Activated CD8-positive, alpha-beta memory T cell treated with anti-CD3 and anti-CD28 coated beads, Interleukin-2, amount 10 ng/mL, durations not matched to agents 7 days and 5 days (primary cell): ENCODE measurements at regions not wholly inside any gene's neighbourhood (a gene's known extent, or its start where the extent isn't known, plus 50 kb on each side); places are given as distances from the start of the nearest gene placed in this dataset.

ENCODE experiments used
- ATAC-seq: fragments of 150-1000 bp; cut with Tn5 transposase; one replicate; pipeline ENCODE4 v1.10.0; 2021; ENCODE audit warnings: moderate library complexity
- CTCF ChIA-PET: fragments of 350-600 bp; sonication (Branson Sonifier 250); formaldehyde crosslinking; loops from one replicate; lab custom pipeline; 2021; ENCODE audit warnings: antibody characterized with exemption; lab: Charles Lee
- DNase-seq: peaks from one replicate; pipeline ENCODE4 v3.0.0-alpha.2; 2020
- H3K27ac Mint-ChIP-seq: one replicate; pipeline ENCODE4 v1.8.0; 2021; ENCODE audit warnings: mild to moderate bottlenecking, mixed read lengths
- H3K27me3 Mint-ChIP-seq: one replicate; pipeline ENCODE4 v1.8.0; 2021; ENCODE audit warnings: mixed read lengths
- H3K36me3 Mint-ChIP-seq: one replicate; pipeline ENCODE4 v1.8.0; 2021; ENCODE audit warnings: mild to moderate bottlenecking, mixed read lengths
- H3K4me1 Mint-ChIP-seq: one replicate; pipeline ENCODE4 v1.8.0; 2021; ENCODE audit warnings: mixed read lengths
- H3K4me3 Mint-ChIP-seq: one replicate; pipeline ENCODE4 v1.8.0; 2021; ENCODE audit warnings: mild to moderate bottlenecking, moderate library complexity, mixed read lengths
- H3K9me3 Mint-ChIP-seq: one replicate; pipeline ENCODE4 v1.8.0; 2022; ENCODE audit warnings: low read depth, mixed read lengths

GRCh38 chr2:71791501-71792135, 338.3 kb downstream of the DYSF start:
- no peaks in the 10 kb centered on the region for H3K36me3 Mint-ChIP-seq

GRCh38 chr2:71791061-71791450, 337.7 kb downstream of the DYSF start:
- H3K9me3 Mint-ChIP-seq, result no peaks in the 10 kb centered on the region
- H3K27me3 Mint-ChIP-seq, result no peaks in the 10 kb centered on the region
- no peak for ATAC-seq
- H3K27ac Mint-ChIP-seq, result no peak overlapping the region
- no peak overlapping the region for H3K4me3 Mint-ChIP-seq
- no peak for DNase-seq
- H3K4me1 Mint-ChIP-seq, result no peaks in the 10 kb centered on the region
- CTCF ChIA-PET, result interaction anchor here (1.2 kb wide), 1 partner anchor 242 kb away, joined by 4 read pairs; no protein-coding TSS in a partner anchor
- H3K36me3 Mint-ChIP-seq, result no peaks in the 10 kb centered on the region

More at GRCh38 chr2:71791501-71792135, 338.3 kb downstream of the DYSF start:
- DNase-seq, result no peak
- no peak overlapping the region for H3K27ac Mint-ChIP-seq
- ATAC-seq, result no peak
- no peak overlapping the region for H3K4me3 Mint-ChIP-seq
- H3K9me3 Mint-ChIP-seq, result no peaks in the 10 kb centered on the region
- CTCF ChIA-PET, result interaction anchor here (1.2 kb wide), 1 partner anchor 243 kb away, joined by 4 read pairs; no protein-coding TSS in a partner anchor
- no peaks in the 10 kb centered on the region for H3K27me3 Mint-ChIP-seq
- H3K4me1 Mint-ChIP-seq, result no peaks in the 10 kb centered on the region

GRCh38 chr2:71790226-71791060, 337.1 kb downstream of the DYSF start:
- ATAC-seq, result no peak
- no peak overlapping the region for H3K4me3 Mint-ChIP-seq
- H3K9me3 Mint-ChIP-seq, result no peaks in the 10 kb centered on the region
- no peaks in the 10 kb centered on the region for H3K27me3 Mint-ChIP-seq
- DNase-seq, result no peak
- H3K4me1 Mint-ChIP-seq, result no peaks in the 10 kb centered on the region
- CTCF ChIA-PET, result interaction anchor here (1.2 kb wide), 1 partner anchor 242 kb away, joined by 4 read pairs; no protein-coding TSS in a partner anchor
- H3K36me3 Mint-ChIP-seq, result no peaks in the 10 kb centered on the region
- H3K27ac Mint-ChIP-seq, result no peak overlapping the region

- no peaks in the 10 kb centered on the region for H3K27me3 Mint-ChIP-seq
- DNase-seq, result no peak
- H3K9me3 Mint-ChIP-seq, result no peaks in the 10 kb centered on the region
- CTCF ChIA-PET, result no interaction called here
- H3K27ac Mint-ChIP-seq, result no peak overlapping the region
- H3K4me3 Mint-ChIP-seq, result no peak overlapping the region
- no peak for ATAC-seq
- H3K36me3 Mint-ChIP-seq, result no peaks in the 10 kb centered on the region
- no peaks in the 10 kb centered on the region for H3K4me1 Mint-ChIP-seq
These were observed 336.3 kb downstream of the DYSF start for GRCh38 chr2:71789556-71790204.

- H3K4me3 Mint-ChIP-seq, result no peak overlapping the region
- H3K9me3 Mint-ChIP-seq, result no peaks in the 10 kb centered on the region
- H3K4me1 Mint-ChIP-seq, result no peaks in the 10 kb centered on the region
- H3K27me3 Mint-ChIP-seq, result no peaks in the 10 kb centered on the region
- no peak overlapping the region for H3K27ac Mint-ChIP-seq
- no peak for ATAC-seq
- no peaks in the 10 kb centered on the region for H3K36me3 Mint-ChIP-seq
- no peak for DNase-seq
- CTCF ChIA-PET, result no interaction called here
These were observed 335.4 kb downstream of the DYSF start for GRCh38 chr2:71788601-71789240.

- ATAC-seq, result no peak
- no peaks in the 10 kb centered on the region for H3K9me3 Mint-ChIP-seq
- CTCF ChIA-PET, result no interaction called here
These were observed 334.8 kb downstream of the DYSF start for GRCh38 chr2:71788186-71788525.

GRCh38 chr2:71787476-71788185, 334.3 kb downstream of the DYSF start:
- DNase-seq (no peak), ATAC-seq (no peak)
- Mint-ChIP-seq H3K27me3 (no peaks in the 10 kb centered on the region), H3K4me3 (no peak overlapping the region), H3K27ac (no peak overlapping the region), H3K9me3 (no peaks in the 10 kb centered on the region), H3K36me3 (no peaks in the 10 kb centered on the region), H3K4me1 (no peaks in the 10 kb centered on the region)
- CTCF ChIA-PET, result interaction anchor here (0.7 kb wide), 1 partner anchor 10 kb away, joined by 3 read pairs; no protein-coding TSS in a partner anchor

More at GRCh38 chr2:71788186-71788525, 334.8 kb downstream of the DYSF start:
- no peak overlapping the region for H3K27ac Mint-ChIP-seq
- H3K4me3 Mint-ChIP-seq, result no peak overlapping the region
- H3K4me1 Mint-ChIP-seq, result no peaks in the 10 kb centered on the region
- no peaks in the 10 kb centered on the region for H3K36me3 Mint-ChIP-seq
- no peak for DNase-seq
- H3K27me3 Mint-ChIP-seq, result no peaks in the 10 kb centered on the region

- Mint-ChIP-seq H3K9me3 (no peaks in the 10 kb centered on the region), H3K27ac (no peak overlapping the region), H3K4me3 (no peak overlapping the region), H3K36me3 (no peaks in the 10 kb centered on the region), H3K4me1 (no peaks in the 10 kb centered on the region), H3K27me3 (no peaks in the 10 kb centered on the region)
- CTCF ChIA-PET, result interaction anchor here (0.7 kb wide), 1 partner anchor 11 kb away, joined by 3 read pairs; no protein-coding TSS in a partner anchor
- ATAC-seq (no peak), DNase-seq (no peak)
These were observed 333.7 kb downstream of the DYSF start for GRCh38 chr2:71787108-71787415.

- Mint-ChIP-seq H3K36me3 (no peaks in the 10 kb centered on the region), H3K4me3 (no peak overlapping the region), H3K9me3 (no peaks in the 10 kb centered on the region), H3K27ac (no peak overlapping the region), H3K27me3 (no peaks in the 10 kb centered on the region), H3K4me1 (no peaks in the 10 kb centered on the region)
- CTCF ChIA-PET, result no interaction called here
- DNase-seq (peak; percentile 31), ATAC-seq (no peak)
These were observed 333.1 kb downstream of the DYSF start for GRCh38 chr2:71786291-71787107.

- Mint-ChIP-seq H3K27me3 (no peaks in the 10 kb centered on the region), H3K9me3 (no peaks in the 10 kb centered on the region)
- ATAC-seq, result no peak
These were observed 332.2 kb downstream of the DYSF start for GRCh38 chr2:71785516-71785981.

GRCh38 chr2:71784734-71785511, 331.6 kb downstream of the DYSF start:
- DNase-seq, result peak; percentile 8
- H3K4me1 Mint-ChIP-seq, result no peaks in the 10 kb centered on the region
- H3K36me3 Mint-ChIP-seq, result no peaks in the 10 kb centered on the region
- no peak overlapping the region for H3K4me3 Mint-ChIP-seq
- ATAC-seq, result no peak
- H3K27me3 Mint-ChIP-seq, result no peaks in the 10 kb centered on the region
- no peaks in the 10 kb centered on the region for H3K9me3 Mint-ChIP-seq
- H3K27ac Mint-ChIP-seq, result no peak overlapping the region
- CTCF ChIA-PET, result no interaction called here

More at GRCh38 chr2:71785516-71785981, 332.2 kb downstream of the DYSF start:
- H3K27ac Mint-ChIP-seq, result no peak overlapping the region
- CTCF ChIA-PET, result no interaction called here
- no peaks in the 10 kb centered on the region for H3K4me1 Mint-ChIP-seq
- no peaks in the 10 kb centered on the region for H3K36me3 Mint-ChIP-seq
- no peak overlapping the region for H3K4me3 Mint-ChIP-seq
- peak; percentile 31 for DNase-seq
